ENCODE measurements at regions not wholly inside any gene's neighbourhood (a gene's known extent, or its start where the extent isn't known, plus 50 kb on each side); places are given as distances from the start of the nearest gene placed in this dataset.

DNA sequence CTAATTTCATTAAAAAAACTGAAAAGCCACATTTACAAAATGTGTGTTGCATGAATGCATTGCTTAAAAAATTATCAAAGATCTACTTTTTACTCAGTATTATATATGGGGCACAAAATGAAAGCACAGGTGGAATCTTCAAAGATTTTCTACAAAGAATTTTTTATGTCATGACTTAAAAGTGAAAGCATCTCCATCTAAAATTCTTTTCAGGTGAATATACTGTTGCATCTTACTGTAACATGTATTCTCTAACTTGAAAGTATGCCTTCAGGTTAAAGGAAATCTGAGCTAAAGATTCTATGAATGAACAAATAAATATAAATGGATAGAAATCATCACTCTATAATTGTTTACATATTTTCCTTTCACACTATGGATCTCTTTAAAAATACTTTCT, 66.8 kb upstream of the WDR75 start:
- no peak overlapping the region for H3K14ac ChIP-seq (replicated peaks; ENCODE audit: low read depth, low read length)
- dilution Hi-C loops (cut with HindIII; ENCODE audit: low sequenced_read_pairs, unreplicated experiment) (no loop called here), in situ Hi-C loops (cut with MboI; ENCODE audit: low sequenced_read_pairs) (no loop called here), intact Hi-C loops (cut with micrococcal nuclease) (no loop called here)
- no peak overlapping the region for H4K8ac ChIP-seq (ENCODE audit: low read depth in 2 of 2, low read length in 2 of 2)
- no peaks in the 10 kb centered on the region for H4K20me1 ChIP-seq (ENCODE audit: insufficient read depth, low read length)
- no peak overlapping the region for H2AK9ac ChIP-seq (replicated peaks; ENCODE audit: low read depth, low read length, poor library complexity)
- no peak for ATAC-seq (ENCODE audit: low read depth)
- DNase-seq: no peak
- no peak overlapping the region for H4K91ac ChIP-seq (ENCODE audit: insufficient read depth, low read depth, low read length)
- H3K18ac ChIP-seq (ENCODE audit: low read depth, low read length): no peak overlapping the region; the same call in 1 of the 2 replicates
- no peaks in the 10 kb centered on the region for H3K9me1 ChIP-seq (ENCODE audit: insufficient read depth, low read length)
- H2AK5ac ChIP-seq (ENCODE audit: low read depth, low read length): no peak overlapping the region
- H3K9ac ChIP-seq (ENCODE audit: low read depth, low read length): no peak overlapping the region
- H3K36me3 ChIP-seq (ENCODE audit: control insufficient read depth, insufficient read depth, low read length): no peaks in the 10 kb centered on the region
- H3K27me3 ChIP-seq (ENCODE audit: control insufficient read depth, insufficient read depth, low read length): no peaks in the 10 kb centered on the region
- no peak overlapping the region for H2BK120ac ChIP-seq (ENCODE audit: low read depth, low read length)
- H3K27ac ChIP-seq (ENCODE audit: insufficient read depth, low read length): no peak overlapping the region
- TF ChIP-seq POLR2A (IDR thresholded peaks at IDR 0.05; ENCODE audit: low read depth, low read length) (no peak), SMC3 (IDR thresholded peaks at IDR 0.05; ENCODE audit: low read depth, low read length) (no peak), CEBPB (IDR thresholded peaks at IDR 0.05; ENCODE audit: low read depth, low read length) (no peak), NFE2L2 (IDR thresholded peaks at IDR 0.05; ENCODE audit: low read depth, low read length) (no peak), MXI1 (IDR thresholded peaks at IDR 0.05; ENCODE audit: borderline replicate concordance, low read depth, low read length) (no peak), MAFK (IDR thresholded peaks at IDR 0.05; ENCODE audit: low read depth, low read length) (no peak), FOS (IDR thresholded peaks at IDR 0.05; ENCODE audit: low read depth, low read length) (no peak), CHD1 (IDR thresholded peaks at IDR 0.05; ENCODE audit: low read depth, low read length) (no peak), RAD21 (IDR thresholded peaks at IDR 0.05; ENCODE audit: low read length) (no peak), MAZ (IDR thresholded peaks at IDR 0.05; ENCODE audit: borderline replicate concordance, low read depth, low read length) (no peak)
- TF ChIP-seq, protein P1, sequence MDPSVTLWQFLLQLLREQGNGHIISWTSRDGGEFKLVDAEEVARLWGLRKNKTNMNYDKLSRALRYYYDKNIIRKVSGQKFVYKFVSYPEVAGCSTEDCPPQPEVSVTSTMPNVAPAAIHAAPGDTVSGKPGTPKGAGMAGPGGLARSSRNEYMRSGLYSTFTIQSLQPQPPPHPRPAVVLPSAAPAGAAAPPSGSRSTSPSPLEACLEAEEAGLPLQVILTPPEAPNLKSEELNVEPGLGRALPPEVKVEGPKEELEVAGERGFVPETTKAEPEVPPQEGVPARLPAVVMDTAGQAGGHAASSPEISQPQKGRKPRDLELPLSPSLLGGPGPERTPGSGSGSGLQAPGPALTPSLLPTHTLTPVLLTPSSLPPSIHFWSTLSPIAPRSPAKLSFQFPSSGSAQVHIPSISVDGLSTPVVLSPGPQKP (IDR thresholded peaks at IDR 0.05; ENCODE audit: borderline replicate concordance, low read depth, low read length): no peak
- CTCF ChIA-PET: no interaction called here
- no peak overlapping the region for H2BK20ac ChIP-seq (ENCODE audit: low read depth, low read length)
- no peak overlapping the region for H4K5ac ChIP-seq (ENCODE audit: low read depth, low read length)
- no peak overlapping the region for H2AFZ ChIP-seq (replicated peaks; ENCODE audit: low read length, poor library complexity)
- H2BK5ac ChIP-seq (ENCODE audit: low read depth, low read length, poor library complexity, severe bottlenecking): no peak overlapping the region
- H3K4me1 ChIP-seq (ENCODE audit: control insufficient read depth, insufficient read depth, low read length): peaks cover 2% of the 10 kb centered on the region; the same call in 1 of the 2 replicates
- H3K4ac ChIP-seq (ENCODE audit: low read depth, low read length): no peak overlapping the region
- 0 out of 2 replicates have a peak, but pooled peaks cover 4% of the 10 kb centered on the region for H3K9me3 ChIP-seq (ENCODE audit: control insufficient read depth, insufficient read depth, low read length)
- H3K56ac ChIP-seq (ENCODE audit: extremely low read depth, insufficient read depth, low read length): no peak overlapping the region
- POLR2A ChIA-PET (ENCODE audit: unreplicated experiment): no interaction called here
- no peak overlapping the region for H2BK15ac ChIP-seq (ENCODE audit: low read depth, low read length)
- no peaks in the 10 kb centered on the region for H3K79me1 ChIP-seq (ENCODE audit: low read depth in 1 of 2, low read length in 2 of 2)
- no peak overlapping the region for H3K4me3 ChIP-seq (ENCODE audit: insufficient read depth, low read depth, low read length)
- no peak overlapping the region for H3K23ac ChIP-seq (ENCODE audit: low read depth, low read length)
- no peak overlapping the region for H3K4me2 ChIP-seq (ENCODE audit: low read depth, low read length)
- no TSS peak for BruUV-seq (replicated peaks)

Measured in IMR-90 (cell line).